ENCODE measurements at regions not wholly inside any gene's neighbourhood (a gene's known extent, or its start where the extent isn't known, plus 50 kb on each side); places are given as distances from the start of the nearest gene placed in this dataset.

- ATAC-seq (ENCODE audit: poor library complexity), result no peak
- H3K4me3 Mint-ChIP-seq, result no peak overlapping the region
- TF ChIP-seq, protein P1, sequence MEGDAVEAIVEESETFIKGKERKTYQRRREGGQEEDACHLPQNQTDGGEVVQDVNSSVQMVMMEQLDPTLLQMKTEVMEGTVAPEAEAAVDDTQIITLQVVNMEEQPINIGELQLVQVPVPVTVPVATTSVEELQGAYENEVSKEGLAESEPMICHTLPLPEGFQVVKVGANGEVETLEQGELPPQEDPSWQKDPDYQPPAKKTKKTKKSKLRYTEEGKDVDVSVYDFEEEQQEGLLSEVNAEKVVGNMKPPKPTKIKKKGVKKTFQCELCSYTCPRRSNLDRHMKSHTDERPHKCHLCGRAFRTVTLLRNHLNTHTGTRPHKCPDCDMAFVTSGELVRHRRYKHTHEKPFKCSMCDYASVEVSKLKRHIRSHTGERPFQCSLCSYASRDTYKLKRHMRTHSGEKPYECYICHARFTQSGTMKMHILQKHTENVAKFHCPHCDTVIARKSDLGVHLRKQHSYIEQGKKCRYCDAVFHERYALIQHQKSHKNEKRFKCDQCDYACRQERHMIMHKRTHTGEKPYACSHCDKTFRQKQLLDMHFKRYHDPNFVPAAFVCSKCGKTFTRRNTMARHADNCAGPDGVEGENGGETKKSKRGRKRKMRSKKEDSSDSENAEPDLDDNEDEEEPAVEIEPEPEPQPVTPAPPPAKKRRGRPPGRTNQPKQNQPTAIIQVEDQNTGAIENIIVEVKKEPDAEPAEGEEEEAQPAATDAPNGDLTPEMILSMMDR (IDR thresholded peaks at IDR 0.05), result no peak
- Histone ChIP-seq H3K9me3 (ENCODE audit: control insufficient read depth in 1 of 2, insufficient read depth in 1 of 2, low read length in 2 of 2) (no peaks in the 10 kb centered on the region), H3K27me3 (ENCODE audit: control insufficient read depth in 1 of 2, insufficient read depth in 2 of 2, low read length in 2 of 2) (no peaks in the 10 kb centered on the region), H3K4me1 (ENCODE audit: insufficient read depth, low read length) (no peaks in the 10 kb centered on the region), H3K4me3 (ENCODE audit: low read length) (no peak overlapping the region), H3K36me3 (ENCODE audit: insufficient read depth, low read length) (no peaks in the 10 kb centered on the region), H3K27ac (ENCODE audit: low read depth in 1 of 2, low read length in 2 of 2) (no peak overlapping the region)
- H3K9me3 Mint-ChIP-seq, result no peaks in the 10 kb centered on the region
- DNase-seq, result no peak
- H3K27ac Mint-ChIP-seq, result no peak overlapping the region
- H3K27me3 Mint-ChIP-seq, result no peaks in the 10 kb centered on the region
- POLR2A ChIA-PET, result no interaction called here
- H3K36me3 Mint-ChIP-seq (ENCODE audit: low read depth), result no peaks in the 10 kb centered on the region
- CTCF ChIA-PET, result no interaction called here
- intact Hi-C loops (cut with DNase I, micrococcal nuclease), result no loop called here
- H3K4me1 Mint-ChIP-seq (ENCODE audit: low read depth), result no peaks in the 10 kb centered on the region
These were observed 133.2 kb downstream of the ACKR3 start for GRCh38 chr2:236702657-236703372.

DNA sequence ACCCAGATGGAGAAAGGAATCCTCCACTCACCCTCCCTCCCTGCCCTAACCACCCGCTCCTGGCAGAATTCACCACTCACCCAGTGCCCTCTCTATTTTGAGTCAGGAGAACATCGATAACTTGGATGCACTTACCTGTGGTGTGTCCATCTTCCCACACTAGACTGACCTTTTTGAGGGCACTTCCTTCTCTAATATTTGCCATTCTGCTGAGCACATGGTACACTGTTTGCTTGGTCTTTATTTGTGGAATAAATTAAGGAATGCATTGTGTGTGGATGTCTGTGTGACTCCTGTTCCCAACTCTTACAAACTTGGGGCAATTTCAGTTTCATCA lies 133.7 kb downstream of the ACKR3 start:
- H3K27ac Mint-ChIP-seq, result no peak overlapping the region
- H3K36me3 Mint-ChIP-seq (ENCODE audit: low read depth), result no peaks in the 10 kb centered on the region
- no peaks in the 10 kb centered on the region for H3K27me3 Mint-ChIP-seq
- no peaks in the 10 kb centered on the region for H3K9me3 Mint-ChIP-seq
- intact Hi-C loops (cut with DNase I, micrococcal nuclease), result no loop called here
- H3K36me3 ChIP-seq (ENCODE audit: insufficient read depth, low read length), result no peaks in the 10 kb centered on the region
- POLR2A ChIA-PET, result no interaction called here
- TF ChIP-seq, protein P1 (IDR thresholded peaks at IDR 0.05), result no peak
- no peaks in the 10 kb centered on the region for H3K27me3 ChIP-seq (ENCODE audit: control insufficient read depth in 1 of 2, insufficient read depth in 2 of 2, low read length in 2 of 2)
- H3K4me3 Mint-ChIP-seq, result no peak overlapping the region
- H3K4me3 ChIP-seq (ENCODE audit: low read length), result no peak overlapping the region
- no peaks in the 10 kb centered on the region for H3K9me3 ChIP-seq (ENCODE audit: control insufficient read depth in 1 of 2, insufficient read depth in 1 of 2, low read length in 2 of 2)
- no peaks in the 10 kb centered on the region for H3K4me1 ChIP-seq (ENCODE audit: insufficient read depth, low read length)
- CTCF ChIA-PET, result no interaction called here
- no peaks in the 10 kb centered on the region for H3K4me1 Mint-ChIP-seq (ENCODE audit: low read depth)
- no peak for DNase-seq
- H3K27ac ChIP-seq (ENCODE audit: low read depth in 1 of 2, low read length in 2 of 2), result no peak overlapping the region
- ATAC-seq (ENCODE audit: poor library complexity), result no peak

DNA sequence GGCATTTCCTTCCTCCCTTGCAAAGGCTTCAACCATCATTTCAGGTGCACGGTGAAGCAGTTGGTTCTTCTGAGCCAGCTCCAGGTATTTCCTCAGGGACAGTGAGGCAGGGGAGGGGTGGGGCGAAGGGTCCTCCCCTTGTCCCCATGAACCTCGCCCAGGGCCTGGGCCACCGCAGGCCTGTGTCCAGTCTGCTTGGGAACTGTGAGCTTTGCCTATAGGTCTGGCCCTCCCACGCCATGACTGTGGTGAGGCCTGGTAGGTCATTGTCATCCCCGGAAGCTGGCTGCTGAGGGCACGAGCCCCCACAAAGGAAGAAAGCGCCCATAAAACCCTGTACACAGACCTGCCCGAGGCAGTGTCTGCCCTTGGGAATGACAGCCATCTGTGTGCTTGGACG lies 134.3 kb downstream of the ACKR3 start:
- H3K27ac ChIP-seq (ENCODE audit: low read depth in 1 of 2, low read length in 2 of 2), result no peak overlapping the region
- intact Hi-C loops (cut with DNase I, micrococcal nuclease), result no loop called here
- Mint-ChIP-seq H3K36me3 (ENCODE audit: low read depth) (no peaks in the 10 kb centered on the region), H3K9me3 (no peaks in the 10 kb centered on the region), H3K4me1 (ENCODE audit: low read depth) (no peaks in the 10 kb centered on the region), H3K4me3 (no peak overlapping the region), H3K27me3 (no peaks in the 10 kb centered on the region), H3K27ac (no peak overlapping the region)
- ChIA-PET CTCF (no interaction called here), POLR2A (no interaction called here)
- ATAC-seq (ENCODE audit: poor library complexity) (no peak), DNase-seq (no peak)
- H3K4me3 ChIP-seq (ENCODE audit: low read length), result no peak overlapping the region
- no peaks in the 10 kb centered on the region for H3K27me3 ChIP-seq (ENCODE audit: control insufficient read depth in 1 of 2, insufficient read depth in 2 of 2, low read length in 2 of 2)
- TF ChIP-seq, protein P1 (IDR thresholded peaks at IDR 0.05), result no peak
- no peaks in the 10 kb centered on the region for H3K9me3 ChIP-seq (ENCODE audit: control insufficient read depth in 1 of 2, insufficient read depth in 1 of 2, low read length in 2 of 2)
- H3K36me3 ChIP-seq (ENCODE audit: insufficient read depth, low read length), result no peaks in the 10 kb centered on the region
- no peaks in the 10 kb centered on the region for H3K4me1 ChIP-seq (ENCODE audit: insufficient read depth, low read length)

All from CD4-positive, alpha-beta T cell (primary cell).